Activated CD8-positive, alpha-beta memory T cell treated with anti-CD3 and anti-CD28 coated beads, Interleukin-2, amount 50 U/mL, for 1 hour (primary cell): ENCODE measurements at regions not wholly inside any gene's neighbourhood (a gene's known extent, or its start where the extent isn't known, plus 50 kb on each side); places are given as distances from the start of the nearest gene placed in this dataset.
"Not testable (repeated sequence)": the region's sequence is repeated elsewhere in the genome, so short reads cannot be mapped to it uniquely, and the experiment has no call there.

ENCODE experiments used
- DNase-seq: peaks from one replicate; pipeline ENCODE4 v3.0.0-alpha.2; 2020; ENCODE audit errors: extremely low read depth

DNA sequence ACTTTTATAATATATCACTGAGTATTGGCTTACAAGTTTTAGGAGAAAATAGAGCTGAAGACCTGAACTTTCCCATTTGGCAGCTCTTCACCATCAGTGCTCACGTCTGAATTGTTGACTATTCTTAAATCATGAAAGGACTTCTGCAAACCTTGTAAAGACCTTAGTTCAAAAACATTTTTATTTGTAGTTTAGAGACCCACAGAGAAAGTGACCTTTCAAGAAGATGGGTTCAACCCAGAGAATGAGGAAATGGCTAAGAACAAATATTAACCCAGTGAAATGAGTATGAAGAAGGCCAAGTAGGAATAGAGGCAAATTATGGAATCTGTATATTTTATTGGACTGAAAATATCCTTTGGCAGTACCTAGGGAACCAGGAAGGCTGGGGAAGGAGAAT, 1151.1 kb downstream of the GATA3 start:
- DNase-seq = no peak

DNA sequence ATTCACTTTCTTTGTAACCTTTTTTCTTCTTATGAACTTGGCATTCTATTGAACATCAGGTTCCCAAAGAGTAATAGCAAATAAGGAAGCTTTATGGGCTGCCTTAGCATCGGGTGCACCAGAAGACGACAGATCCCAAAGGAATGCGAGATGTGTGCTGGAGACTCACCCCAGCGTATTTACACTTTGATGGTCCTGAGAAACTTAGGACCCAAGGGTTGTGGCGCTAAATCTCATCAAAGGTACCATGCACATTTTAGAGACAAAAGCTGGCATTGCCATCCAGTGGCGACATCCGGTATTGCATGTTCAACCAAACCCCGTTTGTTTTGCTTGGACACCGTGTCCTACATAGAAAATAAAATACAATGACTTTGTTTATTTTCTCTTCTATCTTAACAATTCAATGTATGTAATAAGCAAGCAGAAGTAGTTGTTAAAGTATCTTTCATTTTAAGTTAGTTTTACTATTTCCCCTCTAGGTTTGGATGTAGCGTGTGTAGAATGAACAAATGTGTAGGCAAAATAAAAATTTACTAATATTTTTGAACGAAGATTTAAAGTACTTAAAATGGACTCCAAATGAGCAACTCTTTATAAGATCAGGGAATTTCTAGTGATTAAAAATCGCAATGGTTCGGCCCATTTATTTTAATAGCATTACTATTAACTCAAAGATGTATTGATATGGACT, 1154.8 kb downstream of the GATA3 start:
- DNase-seq = peak; percentile 18

DNA sequence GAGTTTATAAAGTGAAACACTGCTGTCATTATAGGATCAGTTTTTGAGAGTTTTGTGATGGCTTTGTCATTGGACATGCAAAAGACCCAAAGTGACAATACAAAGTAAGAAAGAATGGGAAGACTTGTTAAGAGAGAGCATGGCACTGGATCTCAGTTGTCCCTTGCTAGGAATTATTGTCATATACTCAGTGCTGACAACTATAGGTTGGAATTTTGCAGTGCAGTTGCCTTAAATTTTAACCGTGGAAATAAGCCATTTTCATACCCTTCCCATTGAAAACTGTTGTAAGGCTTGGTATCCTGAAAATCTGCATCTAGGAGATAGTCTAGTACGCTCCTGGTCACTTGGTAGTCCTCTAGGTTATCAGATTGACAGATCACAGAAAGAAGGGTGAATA, 1156.7 kb downstream of the GATA3 start:
- no peak for DNase-seq

DNA sequence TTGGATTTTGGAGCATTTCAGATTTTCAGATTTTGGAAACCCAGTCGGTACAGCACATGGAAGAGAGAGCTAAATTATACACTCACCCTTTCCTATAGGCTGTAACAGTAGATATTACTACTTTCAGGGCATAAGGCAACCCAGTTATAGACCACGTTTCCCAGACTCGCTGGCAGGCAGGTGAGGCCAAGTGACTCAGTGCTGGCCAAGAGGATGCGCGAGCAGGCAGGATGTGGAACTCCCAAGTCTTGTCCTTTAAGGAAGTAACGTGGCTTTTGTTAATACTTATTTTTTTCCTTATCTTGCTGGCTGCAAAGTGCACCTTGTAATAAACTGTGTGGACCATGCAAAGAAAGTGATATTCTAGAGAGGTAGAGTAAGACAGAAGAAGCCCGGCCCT, 1160.1 kb downstream of the GATA3 start:
- DNase-seq = no peak

DNA sequence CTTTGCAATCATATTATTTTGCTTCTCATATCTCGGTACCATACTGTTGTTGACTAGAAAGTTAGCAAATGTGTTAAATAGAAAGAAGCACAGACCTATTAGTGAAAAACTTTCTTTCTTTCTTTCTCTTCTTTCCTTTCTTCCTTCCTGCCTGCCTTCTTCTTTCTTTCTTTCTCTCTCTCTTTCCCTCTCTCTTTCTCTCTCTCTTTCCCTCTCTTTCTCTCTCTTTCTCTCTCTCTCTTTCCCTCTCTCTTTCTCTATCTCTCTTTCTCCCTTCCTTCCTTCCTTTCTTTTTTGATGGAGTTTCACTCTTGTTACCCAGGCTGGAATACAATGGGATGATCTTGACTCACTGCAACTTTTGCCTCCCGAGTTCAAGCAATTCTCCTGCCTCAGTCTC, 1160.6 kb downstream of the GATA3 start:
- DNase-seq = no peak

DNA sequence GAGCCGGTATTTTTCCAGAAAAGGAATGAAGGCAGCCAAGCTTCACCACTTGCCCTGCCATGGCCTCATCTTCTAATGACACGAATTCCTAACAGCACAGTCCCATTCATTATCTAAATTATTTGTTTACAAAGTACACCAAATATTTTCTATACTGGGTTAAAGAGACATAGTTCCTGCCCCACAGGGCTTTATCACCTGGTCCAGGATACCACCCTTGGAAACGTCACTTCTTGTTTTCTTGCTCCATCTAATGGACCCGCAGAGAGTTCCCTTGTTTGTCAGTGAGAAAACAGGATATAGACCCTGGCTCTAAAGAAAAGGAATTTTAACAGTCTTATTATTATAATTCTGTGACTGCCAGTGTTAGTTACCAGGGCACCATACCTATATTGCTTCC, 1165.4 kb downstream of the GATA3 start:
- no peak for DNase-seq

DNA sequence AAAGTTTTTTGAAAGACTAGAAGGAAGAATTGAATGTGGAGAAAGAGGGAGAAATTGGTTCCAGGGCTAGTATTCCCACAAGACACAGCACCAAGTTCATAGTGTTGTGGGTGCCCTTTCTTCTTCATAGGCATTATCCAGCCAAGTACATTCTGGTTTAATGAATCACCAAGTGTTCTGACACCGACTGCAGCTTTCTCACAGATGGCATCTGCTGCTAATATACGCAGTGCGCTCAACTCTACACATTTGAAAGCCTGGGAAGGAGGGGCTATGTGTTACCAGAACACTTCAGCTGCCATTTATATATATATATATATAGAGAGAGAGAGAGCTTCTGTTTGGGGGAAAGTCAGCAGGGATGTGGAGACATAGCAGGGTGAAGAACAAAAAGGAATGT, 1168.4 kb downstream of the GATA3 start:
- DNase-seq = no peak

DNA sequence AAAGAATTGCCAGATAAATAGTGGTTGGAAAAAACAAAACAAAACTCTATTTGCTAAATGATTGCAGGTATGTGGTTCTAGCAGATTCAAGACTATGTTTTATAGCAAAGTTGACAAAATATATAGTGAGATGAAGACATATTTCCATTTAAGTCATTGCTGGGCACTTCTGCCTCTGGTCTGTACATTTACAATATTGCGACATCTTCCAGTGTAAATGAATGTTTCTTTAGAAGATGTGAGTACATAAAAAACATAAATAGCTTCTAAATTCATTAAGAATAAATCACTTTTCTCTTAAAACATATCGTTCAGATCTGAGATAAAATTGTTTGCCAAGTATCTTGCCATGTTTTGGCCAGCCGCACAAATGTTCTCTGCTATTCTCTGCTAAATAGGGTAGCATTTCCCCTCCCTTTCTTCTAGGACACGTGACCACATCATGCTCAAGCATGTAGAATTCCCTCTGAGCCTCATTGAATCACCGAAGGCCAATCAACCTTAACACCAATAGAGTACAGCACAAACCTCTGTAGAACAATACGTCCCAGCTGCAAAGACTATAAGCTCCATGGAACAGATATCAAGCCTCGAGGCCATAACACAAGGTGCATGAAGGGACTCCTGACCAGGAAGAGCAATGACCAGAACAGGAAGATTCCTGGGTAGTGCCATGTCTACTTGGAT, 1173.3 kb downstream of the GATA3 start:
- no peak for DNase-seq

DNA sequence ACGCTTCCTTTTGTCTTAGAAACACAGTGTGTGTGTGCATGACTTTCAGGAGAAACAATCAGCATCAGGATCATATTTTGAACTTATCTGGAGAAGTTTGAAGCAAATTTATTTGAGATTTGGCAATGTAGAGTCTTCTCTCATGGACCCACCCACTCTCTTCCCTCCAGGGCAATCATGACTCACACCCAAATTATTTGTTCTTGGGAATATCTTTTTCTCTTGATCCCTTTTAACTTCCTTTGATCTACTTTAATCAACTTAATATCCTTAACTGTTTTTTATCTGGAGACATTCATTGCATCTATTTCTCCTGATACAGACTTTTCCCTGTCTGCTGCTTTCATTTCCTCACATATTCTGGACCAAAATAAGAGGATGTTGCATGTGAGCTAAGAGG, 1174.3 kb downstream of the GATA3 start:
- no peak for DNase-seq

DNA sequence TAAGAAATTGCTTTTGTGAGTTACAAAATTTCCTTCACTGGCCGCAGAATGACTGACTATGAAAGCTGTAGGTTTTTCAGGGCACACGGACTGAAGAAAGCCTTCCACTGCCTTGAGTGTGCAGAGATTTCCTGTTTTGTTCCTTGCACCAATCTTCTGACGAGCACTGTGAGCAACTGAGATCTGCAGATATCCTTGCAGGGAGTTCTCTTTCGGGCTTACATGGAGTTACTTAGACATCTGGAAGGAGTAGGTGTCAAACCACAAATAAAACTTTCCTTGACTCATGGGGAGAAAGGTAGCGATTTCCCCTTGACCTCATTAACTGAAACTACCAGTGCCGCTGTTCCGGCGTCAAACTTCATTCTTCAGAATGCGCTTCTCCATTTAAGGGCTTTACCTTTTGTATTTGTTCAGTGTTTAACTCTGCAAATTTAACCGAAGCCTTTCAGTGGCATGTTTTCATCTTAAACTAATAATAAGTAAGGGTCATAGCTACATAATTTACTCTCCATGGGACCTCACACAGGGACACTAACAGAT, 1175.3 kb downstream of the GATA3 start:
- no peak for DNase-seq

DNA sequence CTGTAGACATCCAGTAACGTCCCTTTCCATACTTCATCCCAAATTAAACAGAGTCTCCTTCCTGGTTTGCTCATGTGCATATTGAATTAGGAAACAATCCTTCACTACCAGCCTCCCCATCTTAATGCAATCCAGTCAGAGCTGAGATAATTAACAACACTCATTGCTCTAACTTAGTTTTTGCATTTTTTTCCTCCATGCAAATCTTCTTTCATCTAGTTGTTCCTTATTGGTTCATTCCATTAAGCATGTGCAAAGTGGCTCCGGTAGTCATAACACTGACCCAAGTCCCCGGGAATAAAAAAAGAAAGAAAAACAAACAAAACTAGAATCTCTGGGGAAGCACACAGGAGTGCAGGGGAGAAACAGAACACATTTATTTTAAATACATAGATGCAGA, 1176.1 kb downstream of the GATA3 start:
- no peak for DNase-seq

DNA sequence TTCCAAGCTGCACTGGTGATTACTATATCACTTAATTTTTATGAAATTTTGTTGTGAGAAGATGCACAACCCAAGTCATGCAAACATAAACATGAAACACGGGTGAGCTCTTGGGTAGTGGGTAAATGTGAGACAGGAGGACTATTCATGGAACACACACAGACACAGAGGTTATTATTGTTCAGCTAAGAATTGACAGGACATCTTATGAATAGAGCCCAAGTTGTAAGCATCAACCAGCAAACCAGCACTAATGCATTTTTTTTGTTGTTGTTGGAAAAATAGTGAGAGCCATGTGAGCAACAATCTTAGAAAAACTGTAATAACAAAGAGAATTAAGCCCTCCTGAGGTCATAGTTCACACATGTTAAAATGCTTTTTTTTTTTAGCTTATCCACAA, 1179.7 kb downstream of the GATA3 start:
- DNase-seq = no peak

DNA sequence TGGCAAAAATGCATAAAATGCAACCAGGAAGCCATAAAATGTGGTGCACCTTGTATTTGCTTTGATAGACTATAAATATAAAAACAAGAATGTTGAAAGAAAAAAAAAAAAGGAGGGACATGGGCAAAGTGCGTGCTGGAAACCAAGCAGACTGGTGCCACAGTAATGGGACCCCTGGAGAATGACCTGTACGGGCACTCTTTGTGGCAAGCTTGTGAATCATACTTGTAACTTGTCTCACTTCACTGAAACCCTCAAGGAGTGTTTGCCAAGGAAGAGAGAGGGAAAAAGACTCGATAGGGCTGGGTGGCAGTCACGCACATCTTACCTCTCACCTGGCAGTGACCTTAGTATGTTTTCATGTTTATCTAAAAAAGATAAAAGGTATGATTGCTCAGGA, 1183.6 kb downstream of the GATA3 start:
- DNase-seq = no peak

DNA sequence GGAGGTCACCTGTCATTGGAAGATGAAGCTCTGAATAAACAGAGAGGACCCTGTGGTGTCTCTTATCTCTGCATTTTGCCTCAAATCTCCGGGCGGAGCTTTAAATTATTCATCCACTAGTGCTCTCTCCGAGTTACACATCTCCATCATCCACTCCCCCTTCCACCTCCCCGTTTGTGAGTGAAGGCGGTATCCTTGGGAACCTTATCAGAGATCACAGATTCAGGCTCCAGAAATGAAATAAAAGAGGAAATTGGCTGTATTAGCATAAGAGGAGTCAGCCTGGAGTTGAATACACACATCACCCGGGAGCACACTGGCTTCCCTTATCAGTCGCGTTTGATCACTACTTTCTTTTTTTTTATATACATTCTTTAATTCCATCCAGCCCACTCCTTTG, 1184.8 kb downstream of the GATA3 start:
- no peak for DNase-seq

DNA sequence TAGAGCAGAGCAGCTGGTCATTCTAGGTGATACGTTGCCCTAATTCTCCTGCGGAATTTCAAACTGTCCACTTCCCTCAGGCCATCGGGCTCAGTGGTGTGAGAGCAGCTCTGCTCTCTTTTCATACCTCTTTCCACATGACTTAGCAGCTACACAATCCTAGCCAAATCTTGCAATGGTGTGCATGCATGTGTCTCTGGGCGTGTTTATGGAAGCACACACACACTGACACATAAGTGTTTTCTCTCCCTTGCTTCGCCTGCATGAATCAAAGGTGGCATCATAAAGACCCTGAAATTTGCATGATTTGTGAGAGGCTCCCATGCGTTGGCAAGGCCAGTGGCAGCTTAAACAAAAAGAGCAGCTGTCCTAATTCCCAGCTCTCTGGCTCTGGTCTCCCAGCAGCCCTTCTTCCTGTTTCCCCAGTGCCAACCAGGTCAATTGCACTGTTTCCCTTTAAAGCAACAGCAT, 1189.5 kb downstream of the GATA3 start:
- no peak for DNase-seq

DNA sequence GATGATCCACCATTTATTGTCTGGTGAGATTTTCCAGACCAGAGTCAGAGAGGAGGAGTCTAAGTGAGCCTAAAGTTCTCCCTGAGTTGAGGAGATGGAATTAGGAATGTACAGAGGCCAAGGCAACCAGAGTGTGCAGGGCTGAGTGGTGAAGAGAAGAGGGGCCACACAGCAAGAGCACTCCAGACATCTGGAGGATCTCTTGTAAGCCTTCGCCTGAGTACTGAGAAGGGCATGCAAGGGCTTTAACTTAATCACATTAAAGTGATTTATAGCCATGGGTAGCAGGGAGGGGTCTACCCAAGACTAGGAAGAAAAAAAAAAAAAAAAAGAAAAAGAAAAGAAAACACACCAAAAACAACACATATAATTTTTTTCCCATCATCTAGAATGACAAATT, 1190.4 kb downstream of the GATA3 start:
- DNase-seq = no peak

DNA sequence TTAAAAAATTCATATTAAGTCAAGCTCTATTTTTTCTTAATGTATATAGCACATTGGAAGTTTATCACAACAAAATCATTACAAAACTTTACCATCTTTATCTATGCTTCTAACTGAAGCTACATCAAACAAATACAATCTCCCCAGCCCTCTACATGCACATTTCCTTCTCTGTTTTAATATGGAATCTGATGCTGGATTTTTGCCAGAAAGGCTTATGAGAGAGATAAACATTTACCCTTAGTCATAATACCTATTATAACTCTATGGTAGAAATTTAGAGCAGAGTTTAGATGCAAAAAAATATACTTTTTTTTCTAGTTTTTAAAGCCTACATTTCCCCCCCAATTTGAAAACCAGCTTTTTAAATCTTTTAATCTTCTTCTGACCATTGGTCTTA, 1198.6 kb downstream of the GATA3 start:
- no peak for DNase-seq

DNA sequence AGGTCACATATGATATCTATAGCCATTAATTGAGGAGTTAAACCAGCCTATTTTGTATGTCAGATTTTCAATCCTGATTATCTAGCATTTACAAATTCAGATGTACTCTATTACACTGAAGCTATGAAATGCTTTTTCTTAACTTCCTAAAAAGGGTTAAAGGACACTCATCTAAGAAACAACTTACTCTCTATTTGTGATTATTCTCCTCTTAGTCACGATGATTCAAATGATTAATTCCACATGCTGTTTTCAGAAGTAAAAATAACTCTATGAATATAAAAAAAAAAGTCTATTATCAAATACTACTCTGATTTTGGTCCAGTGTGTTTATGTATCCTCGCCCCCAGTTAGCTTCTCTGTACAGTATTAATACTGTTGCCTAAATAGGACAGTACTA, 1199.9 kb downstream of the GATA3 start:
- DNase-seq = no peak

DNA sequence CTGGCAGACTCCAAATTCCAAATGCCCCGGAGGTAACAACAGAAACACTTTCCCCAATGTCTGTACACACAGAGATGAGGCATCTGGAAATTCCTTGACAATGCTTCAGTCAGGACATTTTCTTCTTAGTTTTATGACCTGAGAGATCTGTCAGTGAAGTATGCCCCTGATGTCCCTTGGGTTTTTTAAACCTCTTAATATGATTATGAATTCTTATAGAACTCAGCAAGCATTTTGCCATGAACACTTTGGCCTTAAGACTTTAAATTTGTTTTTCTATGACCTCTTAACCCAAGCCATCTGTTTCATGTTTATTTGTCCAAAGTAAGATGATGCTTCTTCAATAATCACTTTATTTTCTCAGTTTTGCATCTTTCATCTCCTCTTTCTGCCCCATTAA, 1206.2 kb downstream of the GATA3 start:
- no peak for DNase-seq

DNA sequence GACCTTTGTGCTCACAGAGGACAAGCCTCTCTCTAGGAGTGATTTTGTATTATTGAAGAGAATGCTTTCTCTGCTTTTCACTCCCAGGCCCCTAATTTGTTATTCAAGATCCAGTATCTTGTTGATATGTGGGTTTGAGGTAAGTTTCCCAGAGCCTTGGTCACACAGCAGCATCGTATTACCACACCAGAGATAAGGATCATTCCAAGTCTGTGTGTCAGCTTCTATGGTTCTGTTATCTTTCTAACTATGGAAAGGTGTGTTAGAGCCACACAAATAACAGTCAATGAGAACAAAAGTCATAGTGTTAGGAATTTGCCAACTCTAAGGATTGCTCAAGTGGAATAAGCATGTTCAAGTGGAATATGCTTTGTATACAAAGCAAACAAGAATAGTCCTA, 1208.3 kb downstream of the GATA3 start:
- DNase-seq = no peak

DNA sequence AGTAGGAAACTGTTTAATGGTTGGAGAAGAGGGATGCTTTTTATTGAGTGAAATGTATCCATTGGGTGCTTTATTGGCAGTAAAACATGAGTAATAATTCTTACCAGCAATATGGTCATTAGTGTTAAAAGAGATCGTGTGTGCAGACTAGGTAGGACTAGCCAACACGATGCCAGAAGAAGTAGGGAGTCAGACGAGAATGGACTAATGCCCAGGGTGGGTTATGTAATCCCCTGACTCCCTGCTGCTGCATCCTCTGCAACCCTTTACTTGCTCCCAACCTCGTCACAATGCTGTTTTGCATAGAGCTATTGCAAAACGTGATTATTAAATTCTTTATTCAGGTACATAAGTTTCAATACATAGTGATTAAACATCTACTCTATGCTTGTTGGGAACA, 1213.7 kb downstream of the GATA3 start:
- no peak for DNase-seq

DNA sequence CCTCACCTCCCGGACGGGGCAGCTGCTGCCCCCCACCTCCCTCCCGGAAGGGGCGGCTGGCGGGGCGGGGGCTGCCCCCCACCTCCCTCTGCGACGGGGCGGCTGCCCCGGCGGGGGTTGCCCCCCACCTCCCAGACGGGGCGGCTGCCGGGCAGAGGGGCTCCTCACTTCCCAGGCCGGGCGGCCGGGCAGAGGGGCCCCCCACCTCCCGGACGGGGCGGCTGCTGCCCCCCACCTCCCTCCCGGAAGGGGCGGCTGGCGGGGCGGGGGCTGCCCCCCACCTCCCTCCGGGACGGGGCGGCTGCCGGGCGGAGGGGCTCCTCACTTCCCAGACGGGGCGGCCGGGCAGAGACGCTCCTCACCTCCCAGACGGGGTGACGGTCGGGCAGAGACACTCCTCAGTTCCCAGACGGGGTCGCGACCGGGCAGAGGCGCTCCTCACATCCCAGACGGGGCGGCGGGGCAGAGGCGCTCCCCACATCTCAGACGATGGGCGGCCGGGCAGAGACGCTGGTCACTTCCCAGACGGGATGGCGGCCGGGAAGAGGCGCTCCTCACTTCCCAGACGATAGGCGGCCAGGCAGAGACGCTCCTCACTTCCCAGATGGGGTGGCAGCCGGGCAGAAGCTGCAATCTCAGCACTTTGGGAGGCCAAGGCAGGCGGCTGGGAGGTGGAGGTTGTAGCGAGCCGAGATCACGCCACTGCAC, 1218.8 kb downstream of the GATA3 start:
- DNase-seq = not testable (repeated sequence)
